ENCODE measurements at regions not wholly inside any gene's neighbourhood (a gene's known extent, or its start where the extent isn't known, plus 50 kb on each side); places are given as distances from the start of the nearest gene placed in this dataset.

GRCh38 chr11:23364076-23364475 is 503.8 kb upstream of the CCDC179 start:
- H3K4me3 ChIP-seq (replicated peaks in 1 of 2; ENCODE audit: low read depth in 2 of 2, low read length in 2 of 2) = no peak overlapping the region
- TF ChIP-seq CTCF (IDR thresholded peaks at IDR 0.05; ENCODE audit: low read depth, low read length) = no peak
- DNase-seq (ENCODE audit: low read depth in 2 of 2) = no peak

GRCh38 chr11:23370580-23371275 is 510.5 kb upstream of the CCDC179 start:
- H3K4me3 ChIP-seq (replicated peaks in 1 of 2; ENCODE audit: low read depth in 2 of 2, low read length in 2 of 2) = no peak overlapping the region
- peak in 1 of 2 donors; percentile 6 for DNase-seq (ENCODE audit: low read depth in 2 of 2)
- TF ChIP-seq CTCF (IDR thresholded peaks at IDR 0.05; ENCODE audit: low read depth, low read length) = no peak

GRCh38 chr11:23377909-23378308 is 517.6 kb upstream of the CCDC179 start:
- H3K4me3 ChIP-seq (replicated peaks in 1 of 2; ENCODE audit: low read depth in 2 of 2, low read length in 2 of 2) = no peak overlapping the region
- no peak for TF ChIP-seq CTCF (IDR thresholded peaks at IDR 0.05; ENCODE audit: low read depth, low read length)
- DNase-seq (ENCODE audit: low read depth in 2 of 2) = no peak

GRCh38 chr11:23391031-23391430 is 530.8 kb upstream of the CCDC179 start:
- H3K4me3 ChIP-seq (replicated peaks in 1 of 2; ENCODE audit: low read depth in 2 of 2, low read length in 2 of 2) = no peak overlapping the region
- TF ChIP-seq CTCF (IDR thresholded peaks at IDR 0.05; ENCODE audit: low read depth, low read length) = no peak
- DNase-seq (ENCODE audit: low read depth in 2 of 2) = no peak

GRCh38 chr11:23398052-23398451 is 537.8 kb upstream of the CCDC179 start:
- no peak for TF ChIP-seq CTCF (IDR thresholded peaks at IDR 0.05; ENCODE audit: low read depth, low read length)
- no peak for DNase-seq (ENCODE audit: low read depth in 2 of 2)
- no peak overlapping the region for H3K4me3 ChIP-seq (replicated peaks in 1 of 2; ENCODE audit: low read depth in 2 of 2, low read length in 2 of 2)

GRCh38 chr11:23399995-23400394 is 539.7 kb upstream of the CCDC179 start:
- H3K4me3 ChIP-seq (replicated peaks in 1 of 2; ENCODE audit: low read depth in 2 of 2, low read length in 2 of 2) = no peak overlapping the region
- TF ChIP-seq CTCF (IDR thresholded peaks at IDR 0.05; ENCODE audit: low read depth, low read length) = no peak
- no peak for DNase-seq (ENCODE audit: low read depth in 2 of 2)

Data from cardiac fibroblast (primary cell).